Fibroblast of skin of left biceps (primary cell): ENCODE measurements at regions not wholly inside any gene's neighbourhood (a gene's known extent, or its start where the extent isn't known, plus 50 kb on each side); places are given as distances from the start of the nearest gene placed in this dataset.

Experiments
- DNase-seq, 2 experiments: peaks; one replicate each; pipeline ENCODE4 v3.0.0-alpha.2; 2013; ENCODE audit warnings: low read depth in 2 of 2

DNA sequence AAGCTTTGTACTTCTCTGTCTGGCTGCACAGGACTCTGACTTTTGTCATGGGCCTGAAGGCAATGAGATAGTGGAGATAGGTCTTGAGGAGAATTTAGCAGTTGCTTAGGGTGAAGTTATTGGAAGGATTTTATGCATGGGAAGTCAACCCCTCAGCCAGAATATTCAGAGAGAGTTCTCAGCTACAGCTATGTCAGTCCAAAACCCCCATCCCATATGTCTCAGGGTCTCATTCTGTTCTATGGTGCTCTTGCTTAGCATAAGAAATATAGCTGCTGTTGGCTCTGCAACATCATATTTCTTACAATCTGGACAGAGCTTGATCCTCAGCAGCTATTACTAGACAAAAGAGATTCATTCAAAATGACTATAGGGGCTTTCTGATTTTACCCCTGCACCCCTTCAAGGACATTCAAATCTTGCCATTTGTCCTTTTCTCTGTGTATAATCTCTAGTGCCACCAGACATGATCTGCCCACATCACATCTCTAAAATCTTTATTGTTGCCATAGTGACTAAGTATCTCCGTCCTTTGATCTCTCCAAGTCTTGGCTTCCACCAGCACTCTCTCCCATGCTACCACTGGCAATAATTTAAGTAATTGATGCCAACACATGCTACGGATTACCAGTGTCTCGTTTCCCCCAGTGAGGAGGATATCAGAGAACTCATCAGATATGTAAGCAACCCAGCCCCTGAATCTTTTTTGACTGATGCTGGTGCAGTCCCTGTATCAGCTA, 327.1 kb upstream of the ISX start:
- DNase-seq: no peak

DNA sequence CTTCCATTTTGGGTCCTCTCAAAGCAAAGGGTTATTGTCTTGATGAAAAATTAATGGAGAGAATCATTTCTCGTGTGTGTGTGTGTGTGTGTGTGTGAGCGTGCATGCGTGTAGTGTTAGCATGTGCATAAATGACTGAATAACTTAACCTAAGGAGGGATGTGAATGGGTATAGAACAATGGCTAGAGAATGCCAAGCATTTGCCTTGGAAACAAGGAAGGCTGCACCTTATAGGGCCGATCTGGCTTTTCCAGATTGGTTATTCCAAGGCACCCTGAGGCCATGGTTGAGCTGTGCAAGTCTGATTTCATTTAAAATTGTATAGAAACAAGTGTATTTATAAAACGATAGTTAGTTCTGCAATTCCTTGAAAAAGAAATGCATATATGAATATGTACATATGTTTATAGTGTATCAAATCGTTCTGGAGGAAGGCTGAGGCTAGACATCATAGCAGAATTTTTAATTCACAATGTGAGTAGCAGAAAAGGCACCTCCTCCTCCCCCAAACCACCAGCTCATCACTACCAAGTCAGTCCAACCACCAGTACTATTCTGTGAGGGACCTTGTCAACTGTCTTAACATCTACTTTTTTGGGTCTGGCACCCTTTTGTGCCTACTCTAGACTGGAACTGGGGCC, 322.7 kb upstream of the ISX start:
- no peak for DNase-seq

DNA sequence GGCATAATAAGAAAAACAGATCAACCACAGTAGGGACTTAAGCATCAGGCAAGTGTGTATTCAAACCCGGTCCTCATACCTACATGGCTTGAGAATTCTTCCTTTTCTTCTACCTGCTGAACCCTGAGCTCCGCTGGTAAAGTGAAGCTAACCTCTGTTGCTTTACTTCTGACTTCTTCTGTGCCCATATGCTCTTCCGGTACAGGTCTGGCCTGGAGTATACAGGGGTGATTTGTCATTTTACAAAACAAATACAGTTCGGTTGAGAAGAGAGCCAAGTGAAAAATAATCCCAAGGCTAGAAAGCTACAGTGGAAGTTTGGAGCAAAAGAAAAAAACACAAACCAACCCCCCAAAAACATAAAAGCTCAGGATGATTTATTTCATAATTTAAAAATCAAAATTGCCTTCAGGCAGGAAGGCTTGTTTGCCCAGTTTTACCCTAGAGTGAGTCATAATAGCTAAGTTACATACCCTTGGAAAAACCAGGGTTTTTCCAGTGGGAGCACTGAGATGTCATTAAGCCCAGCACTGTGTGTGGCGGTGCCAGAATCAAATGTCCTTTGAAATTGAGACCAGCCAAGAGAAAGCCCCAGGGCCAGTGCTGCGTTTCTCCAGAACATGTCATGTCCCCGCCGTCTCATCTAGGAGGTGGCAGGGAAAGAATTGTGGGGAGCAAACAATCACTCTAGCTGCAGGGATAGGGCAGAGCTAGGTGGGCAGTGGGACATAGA, 305.5 kb upstream of the ISX start:
- DNase-seq: no peak

DNA sequence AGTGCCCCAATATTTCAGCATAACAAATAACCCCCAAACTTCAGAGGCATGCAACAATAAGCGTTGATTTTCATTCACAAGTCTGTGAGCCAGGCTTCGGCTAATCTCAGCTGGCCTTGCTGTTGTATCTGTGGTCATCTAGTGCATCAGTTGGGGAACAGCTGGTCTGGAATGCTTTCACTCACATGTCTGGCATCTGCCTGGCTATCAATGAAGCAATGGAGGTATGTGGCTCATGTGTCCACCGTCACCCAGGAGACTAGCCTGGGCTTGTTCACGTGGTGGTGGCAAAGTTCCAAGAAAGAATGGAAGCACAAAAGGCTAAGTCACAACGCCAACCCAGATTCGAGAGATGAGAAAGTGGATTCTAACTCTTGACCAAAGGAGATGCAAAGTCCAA, 304.8 kb upstream of the ISX start:
- no peak for DNase-seq

DNA sequence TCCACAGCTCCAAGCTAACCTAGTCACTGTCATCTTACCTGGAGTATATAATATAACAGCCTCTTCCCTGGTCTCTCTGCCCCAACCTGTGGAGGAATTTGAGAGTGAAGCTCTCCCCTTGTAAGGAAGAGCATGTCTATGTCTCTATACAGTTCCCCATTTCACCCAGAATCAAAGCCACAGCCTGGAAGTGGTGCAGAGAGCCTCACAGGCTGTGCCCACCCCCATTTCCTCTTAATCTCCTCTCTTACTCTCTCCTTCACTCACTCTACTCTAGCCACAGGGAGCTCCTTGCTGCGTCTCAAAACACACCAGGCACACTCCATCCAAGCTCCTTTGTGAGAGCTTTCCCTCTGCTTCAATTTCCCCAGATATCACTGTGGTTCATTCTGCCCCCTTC, 302.5 kb upstream of the ISX start:
- DNase-seq: no peak

DNA sequence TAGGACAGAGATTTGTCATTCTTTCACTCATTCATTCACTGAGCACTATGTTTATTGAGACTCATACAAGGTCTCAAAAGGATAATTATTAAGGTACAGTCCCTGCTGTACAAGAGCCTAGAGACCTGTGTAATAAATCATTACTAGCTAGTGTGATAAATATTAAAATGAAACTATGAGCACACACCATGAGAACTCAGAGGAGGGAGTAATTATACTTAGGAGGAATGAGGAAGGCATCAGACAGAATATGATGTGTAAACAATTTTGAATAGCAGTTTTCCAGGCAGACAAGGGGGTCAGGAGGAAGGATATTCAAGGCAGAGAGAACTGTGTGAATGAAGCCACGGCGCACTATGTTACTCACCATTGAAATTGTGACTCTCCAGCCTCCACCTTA, 300.8 kb upstream of the ISX start:
- DNase-seq: no peak

DNA sequence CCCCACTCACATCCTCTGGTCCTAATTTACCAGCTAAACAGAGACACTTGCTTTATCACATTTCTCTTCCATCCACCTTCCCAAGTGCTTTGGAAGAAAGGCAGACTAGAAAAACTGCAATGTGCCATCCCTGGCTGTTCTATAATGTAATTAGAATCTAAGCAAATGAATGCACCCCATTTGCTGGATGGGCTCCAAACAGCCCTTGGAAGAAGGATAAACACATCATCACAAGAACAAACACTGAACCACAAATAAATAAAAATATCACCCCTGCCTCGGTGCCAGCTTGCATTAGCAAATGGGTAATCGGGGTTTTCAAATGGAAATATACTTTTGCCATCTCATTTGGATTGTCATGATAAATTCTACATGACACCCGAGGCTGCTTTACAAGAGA, 296.6 kb upstream of the ISX start:
- no peak for DNase-seq

DNA sequence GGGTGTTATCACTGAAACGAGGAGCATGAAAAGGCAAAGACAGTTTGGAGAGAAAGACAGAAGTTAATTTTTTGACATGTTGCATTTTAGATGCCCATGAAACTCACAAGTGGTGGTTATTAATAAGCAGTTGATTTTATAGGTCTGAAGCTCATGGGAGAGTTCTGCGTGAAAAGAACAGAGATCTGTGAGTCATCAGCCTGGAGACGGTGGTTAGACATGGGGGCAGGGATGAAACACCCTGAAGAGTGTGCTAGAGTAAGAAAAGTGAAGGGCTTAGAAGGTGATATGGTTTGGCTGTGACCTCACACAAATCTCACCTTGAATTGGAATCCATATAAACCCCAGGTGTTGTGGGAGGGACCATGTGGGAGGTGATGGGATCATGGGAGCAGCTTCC, 289.1 kb upstream of the ISX start:
- DNase-seq: no peak

DNA sequence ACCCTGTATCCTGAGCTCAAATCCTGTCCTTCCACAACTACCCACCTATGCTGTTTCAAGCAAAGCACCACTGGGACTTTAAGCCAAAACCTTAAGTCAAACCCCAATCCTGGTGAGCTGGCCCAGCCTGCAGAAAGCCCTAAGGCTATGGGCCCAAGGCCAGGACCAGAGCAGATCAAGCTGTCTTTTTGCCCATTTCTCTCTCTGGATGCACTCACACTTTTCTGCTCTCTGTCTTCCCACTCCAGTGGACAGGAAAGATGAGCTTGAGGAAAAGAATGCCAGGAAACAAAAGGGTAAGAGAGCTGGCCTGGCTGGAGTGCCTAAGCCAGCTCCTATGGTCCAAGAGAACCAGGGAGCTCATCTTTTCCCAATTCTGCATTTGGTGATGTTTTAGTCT, 284.3 kb upstream of the ISX start:
- no peak for DNase-seq

DNA sequence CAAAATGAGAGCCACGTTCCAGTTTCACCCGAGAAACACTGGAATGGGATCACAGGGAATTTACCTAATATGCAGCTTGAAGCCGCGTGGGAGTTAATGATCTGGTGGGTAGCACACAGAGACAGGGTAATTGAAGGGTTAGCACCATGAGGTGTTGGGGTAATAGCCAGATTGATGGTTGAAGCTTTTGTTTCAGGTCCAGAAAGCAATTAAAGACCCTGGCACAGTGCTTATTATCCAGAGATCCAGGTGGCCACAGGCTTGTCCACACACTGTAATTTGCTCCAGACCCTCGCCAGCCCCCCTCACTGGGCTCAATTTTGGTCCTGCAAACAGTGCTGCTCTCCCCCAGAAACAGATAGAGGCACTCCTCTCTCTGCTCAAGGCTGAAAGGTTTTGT, 282.5 kb upstream of the ISX start:
- DNase-seq: no peak

DNA sequence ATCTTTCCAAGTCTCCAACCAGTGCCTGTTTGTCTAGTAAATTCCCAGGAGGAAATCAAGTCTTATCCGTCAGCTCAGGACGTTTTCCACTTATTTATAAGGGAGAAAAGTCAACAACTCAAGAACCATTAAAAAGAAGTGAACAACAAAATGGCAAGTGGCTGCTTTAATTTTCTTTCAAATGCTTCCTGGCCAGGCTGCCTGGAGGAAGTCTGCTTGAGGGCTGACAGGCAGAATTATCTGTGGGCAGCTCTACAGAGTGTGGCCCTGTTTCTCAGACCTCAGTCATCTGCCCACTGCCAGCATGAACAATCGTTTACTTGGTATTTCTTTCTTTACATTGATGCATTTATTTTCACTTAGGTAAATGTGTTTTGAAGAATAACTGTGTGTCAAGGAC, 281.9 kb upstream of the ISX start:
- DNase-seq: no peak

DNA sequence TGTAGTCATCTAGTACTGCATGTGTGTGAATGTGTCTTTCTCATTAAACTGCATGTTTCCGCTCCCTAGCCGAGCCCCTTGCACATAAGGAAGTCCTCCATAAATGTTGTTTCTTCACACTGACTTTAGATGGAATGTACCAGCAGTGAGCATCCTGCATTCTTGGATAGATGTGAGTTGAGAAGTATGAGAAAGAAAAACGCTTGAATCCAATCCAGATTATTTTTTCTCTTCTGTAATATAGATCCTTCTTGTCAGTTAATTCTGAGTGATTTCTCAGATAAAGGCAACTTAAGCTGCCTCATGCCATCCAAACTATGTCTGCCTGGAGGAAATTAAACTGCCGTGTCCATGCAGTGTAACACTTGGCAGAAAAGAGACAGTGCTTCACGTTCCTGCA, 268.1 kb upstream of the ISX start:
- DNase-seq: no peak

DNA sequence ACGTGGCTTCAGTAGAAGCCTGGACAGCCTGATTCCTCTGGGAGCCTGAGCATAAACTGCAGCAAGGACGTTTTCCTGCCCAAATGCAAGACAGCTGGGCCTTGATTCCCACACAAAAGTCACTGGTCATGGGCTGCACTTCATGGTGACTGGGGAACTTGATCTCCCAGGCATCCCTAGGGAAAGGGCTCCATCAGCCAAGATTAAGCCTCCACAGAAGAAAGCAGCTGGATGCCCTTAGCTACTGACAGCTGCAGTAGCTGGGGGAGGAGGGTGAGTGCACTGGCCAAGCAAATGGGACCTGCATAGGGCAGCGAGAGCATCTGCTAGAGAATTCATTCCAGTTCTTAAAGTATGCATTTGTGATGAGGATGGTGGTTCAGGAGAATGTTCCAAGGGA, 267.4 kb upstream of the ISX start:
- no peak for DNase-seq

DNA sequence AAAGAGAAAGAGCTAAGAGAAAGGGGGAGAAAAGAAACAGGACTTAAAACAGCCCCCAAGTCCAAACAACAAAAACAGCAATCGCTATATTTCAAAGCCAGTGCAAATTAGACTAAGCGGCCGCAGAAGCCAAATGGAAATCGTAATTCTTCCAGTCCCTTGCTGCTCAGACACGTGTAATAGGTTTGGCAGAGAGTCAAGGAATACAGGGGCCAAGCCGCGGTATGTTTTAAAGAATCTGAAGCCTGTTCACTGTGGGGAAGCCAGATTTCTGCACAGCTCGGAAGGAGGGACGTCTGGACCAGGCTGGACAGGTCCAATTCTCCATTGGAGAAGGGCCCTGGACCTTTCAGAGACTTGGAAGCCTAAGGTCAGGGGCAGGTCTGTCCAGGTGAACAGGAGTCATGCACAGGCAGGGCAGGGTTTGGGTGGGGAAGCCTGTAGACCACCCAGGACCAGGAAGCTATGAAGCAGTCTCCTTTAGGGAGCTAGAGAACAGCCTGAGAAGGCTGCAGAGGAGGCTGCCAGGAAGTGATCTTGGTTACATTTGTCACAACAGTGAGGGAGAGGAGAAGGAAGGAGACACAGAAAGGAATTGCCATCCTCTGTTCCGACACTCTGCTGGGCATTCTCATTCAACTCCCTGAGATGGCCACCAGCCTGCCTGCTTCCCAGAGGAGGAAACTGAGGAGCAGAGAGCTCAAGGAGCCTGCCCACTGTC, 265.5 kb upstream of the ISX start:
- peak; percentile 69 for DNase-seq

DNA sequence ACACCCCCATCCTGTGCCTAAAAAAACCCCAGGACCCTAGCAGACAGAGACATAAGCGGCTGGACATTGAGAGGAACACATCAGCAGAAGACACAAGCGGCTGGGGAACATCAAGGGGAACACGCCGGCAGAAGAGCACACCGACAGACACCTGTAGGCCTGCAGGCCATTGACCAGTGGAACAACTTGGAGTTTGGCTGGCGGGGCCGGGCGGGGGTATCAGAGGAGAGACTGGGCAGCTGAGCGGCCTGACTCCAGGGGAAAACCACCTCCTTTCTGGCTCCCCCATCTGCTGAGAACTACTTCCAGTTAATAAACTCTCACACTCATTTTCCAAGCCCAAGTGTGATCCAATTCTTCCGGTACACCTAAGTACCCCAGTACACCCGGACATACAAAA, 264.7 kb upstream of the ISX start:
- no peak for DNase-seq

DNA sequence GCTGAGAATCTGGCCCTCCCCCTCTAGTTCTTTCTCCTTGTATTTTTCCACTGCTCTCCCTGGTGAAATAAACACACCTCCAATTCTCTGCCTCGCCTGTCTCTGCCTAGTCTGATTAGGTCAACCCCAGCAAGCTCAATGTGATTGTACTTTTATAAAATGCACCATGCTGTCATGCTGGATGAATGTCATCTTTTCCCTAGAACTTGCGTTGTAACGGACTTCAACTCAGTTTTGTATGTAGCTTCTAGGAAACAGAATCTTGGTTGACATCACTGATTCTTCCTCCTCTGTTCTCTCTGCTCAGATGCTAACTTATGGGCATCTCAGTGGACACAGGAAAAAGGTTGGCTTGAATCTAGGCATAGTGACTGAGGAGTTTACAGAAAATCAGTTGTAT, 261.9 kb upstream of the ISX start:
- DNase-seq: no peak

DNA sequence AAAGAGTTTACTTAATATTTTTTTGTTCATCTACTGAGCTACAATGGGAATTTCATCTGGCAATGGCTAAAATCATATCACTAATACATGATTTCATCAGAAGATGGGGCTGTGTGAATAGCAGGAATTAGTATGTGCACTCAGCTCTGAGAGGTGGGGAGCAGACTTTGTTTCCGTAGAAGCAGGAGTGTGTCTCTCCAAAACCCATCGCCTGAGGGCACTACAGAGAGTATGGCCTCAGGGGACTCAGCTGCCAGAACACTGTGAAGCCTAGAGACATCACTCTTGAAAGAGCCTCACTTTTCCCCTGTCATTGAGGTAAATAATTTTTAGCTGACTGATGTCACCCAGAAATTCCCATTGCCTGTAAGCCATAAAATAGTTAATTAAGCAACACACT, 261.4 kb upstream of the ISX start:
- DNase-seq: no peak

DNA sequence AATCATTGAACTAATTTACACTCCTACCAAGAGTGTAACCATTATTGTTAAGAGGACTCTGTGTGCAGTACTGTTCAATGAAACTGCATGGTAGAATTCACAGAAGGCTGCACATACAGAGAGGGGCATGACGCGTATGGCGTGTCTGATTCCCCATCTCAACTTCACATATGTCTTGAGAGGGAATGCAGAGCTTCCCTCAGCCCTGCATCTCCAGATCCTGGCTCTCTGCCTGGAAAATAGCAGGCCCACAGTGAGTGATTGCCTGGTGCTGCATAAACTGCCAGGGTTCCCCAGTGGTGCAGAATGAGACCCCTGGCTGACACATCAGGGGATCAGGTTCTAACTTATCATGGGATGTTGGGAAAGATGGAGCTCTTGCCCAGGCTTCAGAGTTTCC, 260.2 kb upstream of the ISX start:
- no peak for DNase-seq

DNA sequence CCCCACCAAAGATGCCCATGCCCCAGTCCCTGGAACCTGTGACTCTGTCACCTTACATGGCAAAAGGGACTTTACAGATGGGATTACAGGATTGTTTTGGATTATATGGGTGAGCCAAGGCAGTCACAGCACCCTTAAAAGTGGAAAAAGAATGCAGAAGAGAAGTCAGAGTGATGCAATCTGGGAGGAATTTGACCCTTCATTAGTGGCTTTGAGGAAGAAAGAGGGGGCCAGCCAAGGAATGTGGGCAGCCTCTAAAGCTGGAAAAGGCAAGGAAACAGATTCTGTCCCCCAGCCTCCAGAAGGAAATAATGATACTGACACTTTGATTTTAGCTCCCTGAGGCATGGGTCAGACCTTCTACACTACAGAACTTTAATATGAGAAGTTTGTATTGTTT, 257.3 kb upstream of the ISX start:
- DNase-seq: no peak

DNA sequence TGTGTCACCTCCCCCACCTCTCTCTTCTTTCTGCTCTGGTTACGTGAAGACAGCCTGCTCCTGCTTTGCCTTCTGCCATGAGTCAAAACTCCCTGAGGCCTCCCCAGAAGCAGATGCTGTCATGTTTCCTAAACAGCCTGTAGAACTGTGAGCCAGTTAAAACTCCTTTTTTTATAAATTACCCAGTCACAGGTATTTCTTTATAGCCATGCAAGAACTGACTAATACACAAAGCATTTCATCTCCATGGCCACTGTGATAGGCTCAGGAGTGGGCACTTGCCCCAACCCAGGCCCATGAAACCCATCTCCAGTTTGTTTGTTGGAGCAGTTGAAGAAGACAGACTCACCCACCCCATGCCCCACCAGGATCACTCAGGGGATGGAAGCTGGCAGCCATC, 253.3 kb upstream of the ISX start:
- peak in 1 of 2 experiments; percentile 36 for DNase-seq

DNA sequence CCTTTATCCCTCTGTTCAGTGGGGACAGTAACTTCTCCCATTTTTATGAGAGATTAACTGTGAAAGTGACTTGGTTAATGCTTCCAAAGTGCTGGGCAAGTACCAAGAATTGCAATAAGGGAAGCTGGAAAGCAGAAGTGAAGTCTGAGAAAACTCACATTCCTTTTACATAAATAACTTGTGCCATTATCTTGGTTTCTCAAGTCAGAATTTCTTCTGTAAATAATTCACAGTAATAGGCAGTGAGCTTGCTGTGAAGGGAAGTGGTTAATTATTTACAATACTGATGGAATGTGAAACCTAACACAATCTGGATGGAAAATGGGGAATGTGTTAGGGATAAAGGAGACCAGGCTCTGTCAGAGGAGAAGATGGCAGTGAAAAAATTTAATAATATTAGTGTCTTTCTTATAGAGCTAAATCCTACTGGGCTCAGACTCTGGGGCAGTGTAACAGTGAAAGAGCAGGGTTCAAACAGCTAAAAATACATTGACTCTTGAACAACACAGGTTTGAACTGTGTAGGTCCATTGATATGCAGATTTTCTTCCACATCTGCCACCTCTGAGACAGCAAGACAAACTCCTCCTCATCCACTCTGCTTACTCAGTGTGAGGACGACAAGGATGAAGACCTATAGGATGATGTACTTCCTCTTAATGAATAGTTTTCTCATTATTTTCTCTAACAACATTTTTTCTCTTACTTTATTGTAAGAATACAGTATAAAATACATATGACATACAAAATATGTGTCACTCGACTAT, 251.5 kb upstream of the ISX start:
- peak in 1 of 2 experiments; percentile 43 for DNase-seq

DNA sequence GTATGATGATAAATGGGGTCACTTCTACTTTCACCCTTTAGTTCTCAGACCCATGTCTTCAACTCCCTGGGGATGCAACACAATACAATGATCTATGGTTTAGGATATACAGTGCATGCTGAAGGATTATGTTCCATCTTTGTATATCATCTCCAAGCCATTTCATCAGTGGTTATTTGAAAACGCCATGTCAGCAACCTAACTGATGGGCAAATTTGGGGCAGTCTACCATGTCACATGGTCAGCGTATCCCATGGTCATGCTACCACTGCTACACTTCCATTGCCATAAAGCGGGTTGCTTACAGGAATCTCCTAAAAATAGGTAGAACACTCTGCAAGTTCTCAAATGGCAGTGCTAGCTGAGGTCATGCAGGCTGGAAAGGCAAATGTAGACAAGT, 236.5 kb upstream of the ISX start:
- no peak for DNase-seq
